ENCODE measurements at regions not wholly inside any gene's neighbourhood (a gene's known extent, or its start where the extent isn't known, plus 50 kb on each side); places are given as distances from the start of the nearest gene placed in this dataset.

GRCh38 chr10:128912568-128913311 is 554.3 kb upstream of the MGMT start:
- TF ChIP-seq CTCF (IDR thresholded peaks at IDR 0.05) (no peak), POLR2AphosphoS5 (IDR thresholded peaks at IDR 0.05; ENCODE audit: insufficient read depth in 1 of 2, low read depth in 1 of 2) (no peak), POLR2A (IDR thresholded peaks at IDR 0.05) (no peak)
